Lower lobe of right lung (tissue), 2 donors: ENCODE measurements at regions not wholly inside any gene's neighbourhood (a gene's known extent, or its start where the extent isn't known, plus 50 kb on each side); places are given as distances from the start of the nearest gene placed in this dataset.

Source experiments
- ATAC-seq, 2 donors: fragments of 200-7000 bp; cut with Tn5 transposase; one replicate each; pipeline ENCODE4 v1.9.1; 2020 to 2022; ENCODE audit warnings: mild to moderate bottlenecking in 2 of 2, moderate library complexity in 2 of 2
- DNase-seq: peaks from one replicate; pipeline ENCODE4 v3.0.0-alpha.2; 2020
- H3K27ac ChIP-seq: fragments of 200-600 bp; one replicate; pipeline ENCODE4 v1.8.0; 2022
- H3K27me3 ChIP-seq: fragments of 200-600 bp; one replicate; pipeline ENCODE4 v1.8.0; 2022; ENCODE audit warnings: low read depth
- H3K36me3 ChIP-seq: fragments of 200-600 bp; one replicate; pipeline ENCODE4 v1.8.0; 2022; ENCODE audit warnings: mild to moderate bottlenecking
- H3K4me1 ChIP-seq: fragments of 200-600 bp; one replicate; pipeline ENCODE4 v1.8.0; 2022
- H3K4me3 ChIP-seq: fragments of 200-600 bp; one replicate; pipeline ENCODE4 v1.8.0; 2022; ENCODE audit warnings: mild to moderate bottlenecking
- H3K9me3 ChIP-seq: fragments of 200-600 bp; one replicate; pipeline ENCODE4 v1.8.0; 2022
- intact Hi-C: fragments of 100-400 bp; cut with DNase I; formaldehyde crosslinking; loops from one replicate; pipeline ENCODE4 v1.11.0; 2022
- TF ChIP-seq, protein P1 (sequence below): fragments of 200-600 bp; IDR thresholded peaks from one replicate; pipeline ENCODE4 v1.8.0; 2022; ENCODE audit warnings: antibody characterized with exemption, mild to moderate bottlenecking
- donor health status: DM: no; HTN: yes; CAD: no; lungs with severe emphysema.

GRCh38 chr2:41119489-41119888 lies 667.6 kb upstream of the SLC8A1 start:
- no peaks in the 10 kb centered on the region for H3K27me3 ChIP-seq
- DNase-seq (no peak), ATAC-seq (no peak)
- no peaks in the 10 kb centered on the region for H3K9me3 ChIP-seq
- H3K36me3 ChIP-seq: no peaks in the 10 kb centered on the region
- TF ChIP-seq, protein P1, sequence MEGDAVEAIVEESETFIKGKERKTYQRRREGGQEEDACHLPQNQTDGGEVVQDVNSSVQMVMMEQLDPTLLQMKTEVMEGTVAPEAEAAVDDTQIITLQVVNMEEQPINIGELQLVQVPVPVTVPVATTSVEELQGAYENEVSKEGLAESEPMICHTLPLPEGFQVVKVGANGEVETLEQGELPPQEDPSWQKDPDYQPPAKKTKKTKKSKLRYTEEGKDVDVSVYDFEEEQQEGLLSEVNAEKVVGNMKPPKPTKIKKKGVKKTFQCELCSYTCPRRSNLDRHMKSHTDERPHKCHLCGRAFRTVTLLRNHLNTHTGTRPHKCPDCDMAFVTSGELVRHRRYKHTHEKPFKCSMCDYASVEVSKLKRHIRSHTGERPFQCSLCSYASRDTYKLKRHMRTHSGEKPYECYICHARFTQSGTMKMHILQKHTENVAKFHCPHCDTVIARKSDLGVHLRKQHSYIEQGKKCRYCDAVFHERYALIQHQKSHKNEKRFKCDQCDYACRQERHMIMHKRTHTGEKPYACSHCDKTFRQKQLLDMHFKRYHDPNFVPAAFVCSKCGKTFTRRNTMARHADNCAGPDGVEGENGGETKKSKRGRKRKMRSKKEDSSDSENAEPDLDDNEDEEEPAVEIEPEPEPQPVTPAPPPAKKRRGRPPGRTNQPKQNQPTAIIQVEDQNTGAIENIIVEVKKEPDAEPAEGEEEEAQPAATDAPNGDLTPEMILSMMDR: no peak
- no peaks in the 10 kb centered on the region for H3K4me1 ChIP-seq
- H3K4me3 ChIP-seq: no peak overlapping the region
- intact Hi-C loops: no loop called here
- H3K27ac ChIP-seq: no peak overlapping the region

GRCh38 chr2:41123341-41123740 lies 671.5 kb upstream of the SLC8A1 start:
- no peak overlapping the region for H3K4me3 ChIP-seq
- H3K27ac ChIP-seq: no peak overlapping the region
- H3K27me3 ChIP-seq: no peaks in the 10 kb centered on the region
- no peak for ATAC-seq
- DNase-seq: no peak
- no peaks in the 10 kb centered on the region for H3K36me3 ChIP-seq
- TF ChIP-seq, protein P1: no peak
- no peaks in the 10 kb centered on the region for H3K9me3 ChIP-seq
- no peaks in the 10 kb centered on the region for H3K4me1 ChIP-seq
- intact Hi-C loops: no loop called here

GRCh38 chr2:41127351-41127750 lies 675.5 kb upstream of the SLC8A1 start:
- TF ChIP-seq, protein P1: no peak
- H3K4me1 ChIP-seq: no peaks in the 10 kb centered on the region
- H3K27me3 ChIP-seq: no peaks in the 10 kb centered on the region
- intact Hi-C loops: no loop called here
- no peak overlapping the region for H3K4me3 ChIP-seq
- ATAC-seq (no peak), DNase-seq (no peak)
- H3K36me3 ChIP-seq: no peaks in the 10 kb centered on the region
- H3K27ac ChIP-seq: no peak overlapping the region
- H3K9me3 ChIP-seq: no peaks in the 10 kb centered on the region

GRCh38 chr2:41129988-41130387 lies 678.1 kb upstream of the SLC8A1 start:
- intact Hi-C loops: no loop called here
- DNase-seq: no peak
- Histone ChIP-seq H3K4me3 (no peak overlapping the region), H3K4me1 (no peaks in the 10 kb centered on the region), H3K9me3 (no peaks in the 10 kb centered on the region), H3K36me3 (no peaks in the 10 kb centered on the region), H3K27ac (no peak overlapping the region), H3K27me3 (no peaks in the 10 kb centered on the region)
- TF ChIP-seq, protein P1: no peak
- no peak for ATAC-seq

DNA sequence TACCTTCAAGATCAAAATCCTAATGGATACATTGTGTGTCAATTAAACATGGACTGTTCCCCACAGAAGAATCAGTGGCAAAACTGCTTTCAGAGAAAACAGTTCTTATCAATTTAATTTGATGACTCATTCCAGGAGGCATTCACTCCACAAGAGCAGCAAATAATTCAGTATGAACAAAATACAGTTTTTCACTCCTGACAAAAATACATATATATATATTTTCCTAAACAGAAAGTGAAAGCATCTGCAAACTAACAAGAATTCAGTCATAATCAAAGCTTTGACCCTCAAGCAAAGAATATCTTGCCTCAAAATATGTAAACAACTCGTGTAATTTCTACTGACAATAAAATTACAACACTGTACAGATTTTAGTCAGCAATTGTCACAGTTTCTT lies 685.1 kb upstream of the SLC8A1 start:
- H3K4me1 ChIP-seq: no peaks in the 10 kb centered on the region
- TF ChIP-seq, protein P1: no peak
- H3K9me3 ChIP-seq: no peaks in the 10 kb centered on the region
- intact Hi-C loops: no loop called here
- no peak overlapping the region for H3K27ac ChIP-seq
- ATAC-seq: no peak
- no peak for DNase-seq
- no peaks in the 10 kb centered on the region for H3K27me3 ChIP-seq
- H3K4me3 ChIP-seq: no peak overlapping the region
- H3K36me3 ChIP-seq: no peaks in the 10 kb centered on the region
